H1 (cell line): ENCODE measurements at regions not wholly inside any gene's neighbourhood (a gene's known extent, or its start where the extent isn't known, plus 50 kb on each side); places are given as distances from the start of the nearest gene placed in this dataset.
A peak's percentile ranks its signal among the peaks of the same experiment; 100 is the strongest.

Source experiments
- CTCF ChIA-PET: fragments of 300-600 bp; sonication (Branson Sonifier 250); formaldehyde crosslinking; loops from one replicate; lab custom pipeline; 2021; ENCODE audit not compliant: partially characterized antibody; lab: Charles Lee
- POLR2A ChIA-PET: fragments of 300-600 bp; sonication (Branson Sonifier 250); formaldehyde crosslinking; loops from one replicate; lab custom pipeline; 2021; ENCODE audit warnings: inconsistent platforms; ENCODE audit not compliant: partially characterized antibody; lab: Charles Lee
- DNase-seq, 2 experiments: peaks; one replicate each; pipeline versions ENCODE4 v3.0.0 to v3.0.0-alpha.2; 2010 to 2022; ENCODE audit warnings: low spot score in 2 of 2, low read depth in 1 of 2, mixed read lengths in 1 of 2
- FAIRE-seq: peaks from 2 replicates; lab custom pipeline; 2011; peaks lifted over from hg19 to GRCh38; lab: Jason Lieb, UNC
- H2AFZ ChIP-seq: 2 replicates; pipeline ENCODE4 v1.8.1; 2012; ENCODE audit warnings: low read length, inconsistent platforms
- H2AK5ac ChIP-seq: 2 replicates; pipeline ENCODE4 v1.6.1; 2013; ENCODE audit warnings: low read depth, low read length
- H2BK120ac ChIP-seq: replicated peaks from 2 replicates; pipeline ENCODE3; 2013; ENCODE audit warnings: low read depth, low read length, inconsistent platforms
- H2BK12ac ChIP-seq: 2 replicates; pipeline ENCODE4 v1.6.1; 2013; ENCODE audit warnings: low read depth, low read length
- H2BK15ac ChIP-seq: 2 replicates; pipeline ENCODE4 v1.6.1; 2013; ENCODE audit warnings: low read length
- H2BK20ac ChIP-seq: 2 replicates; pipeline ENCODE4 v1.6.1; 2013; ENCODE audit warnings: low read length
- H2BK5ac ChIP-seq: 2 replicates; pipeline ENCODE4 v1.6.1; 2013; ENCODE audit warnings: low read depth, low read length
- H3K14ac ChIP-seq: 2 replicates; pipeline ENCODE4 v1.6.1; 2013; ENCODE audit warnings: inconsistent platforms; ENCODE audit not compliant: insufficient read length
- H3K18ac ChIP-seq: 2 replicates; pipeline ENCODE4 v1.6.1; 2013; ENCODE audit warnings: low read length; ENCODE audit errors: extremely low read depth
- H3K23ac ChIP-seq: 2 replicates; pipeline ENCODE4 v1.6.1; 2013; ENCODE audit warnings: inconsistent platforms; ENCODE audit not compliant: insufficient read length
- H3K23me2 ChIP-seq: 2 replicates; pipeline ENCODE4 v1.6.1; 2013; ENCODE audit warnings: low read depth, low read length
- H3K27ac ChIP-seq: 2 replicates; pipeline ENCODE4 v1.6.1; 2011; ENCODE audit warnings: low read depth, low read length, inconsistent platforms
- H3K27me3 ChIP-seq, 4 experiments: replicated peaks in 1 of 4; 1 replicate in 1 of 4; 2 replicates in 3 of 4; pipeline versions ENCODE4 v1.6.1 to v1.8.1; 2011 to 2013; ENCODE audit warnings: low read length in 3 of 4, mild to moderate bottlenecking in 3 of 4, inconsistent platforms in 2 of 4, mixed read lengths in 2 of 4, moderate library complexity in 1 of 4; ENCODE audit not compliant: control insufficient read depth in 3 of 4, insufficient read depth in 3 of 4; ENCODE audit errors: extremely low read depth in 1 of 4
- H3K36me3 ChIP-seq, 4 experiments: 2 replicates each; pipeline versions ENCODE4 v1.6.1 to v1.8.1; 2011 to 2013; ENCODE audit warnings: mild to moderate bottlenecking in 4 of 4, low read length in 3 of 4, moderate library complexity in 2 of 4, control low read depth in 1 of 4, inconsistent platforms in 1 of 4; ENCODE audit not compliant: insufficient read depth in 4 of 4, control insufficient read depth in 2 of 4
- H3K4ac ChIP-seq: replicated peaks from 2 replicates; pipeline ENCODE3; 2013; ENCODE audit warnings: low read length, low read depth, mixed read lengths, inconsistent platforms; ENCODE audit not compliant: insufficient read length
- H3K4me1 ChIP-seq, 4 experiments: replicated peaks in 1 of 4; 1 replicate in 1 of 4; 2 replicates in 3 of 4; pipeline versions ENCODE4 v1.6.1 to v1.8.1; 2011 to 2013; ENCODE audit warnings: low read length in 3 of 4, inconsistent platforms in 2 of 4, mixed read lengths in 1 of 4; ENCODE audit not compliant: insufficient read depth in 4 of 4, control insufficient read depth in 3 of 4
- H3K4me2 ChIP-seq, 2 experiments: 2 replicates each; pipeline versions ENCODE4 v1.6.1 to v1.8.1; 2011 to 2013; ENCODE audit warnings: low read depth in 2 of 2, low read length in 2 of 2, control low read depth in 1 of 2, inconsistent platforms in 1 of 2, mild to moderate bottlenecking in 1 of 2; ENCODE audit not compliant: insufficient read depth in 1 of 2
- H3K4me3 ChIP-seq, 4 experiments: fragments of 200-600, 300-600 bp in 1 of 4; sonication (generic), shearing (Covaris generic), sonication (Bioruptor Twin) in 1 of 4; 2 replicates each; pipeline versions ENCODE4 v1.5.1 to v1.8.1; 2011 to 2016; ENCODE audit warnings: low read length in 4 of 4, low read depth in 3 of 4, control low read depth in 2 of 4, inconsistent platforms in 2 of 4, mild to moderate bottlenecking in 2 of 4, mixed read lengths in 1 of 4, moderate library complexity in 1 of 4; ENCODE audit not compliant: insufficient read depth in 2 of 4; ENCODE audit errors: extremely low read depth in 1 of 4
- H3K56ac ChIP-seq: replicated peaks from 2 replicates; pipeline ENCODE3; 2013; ENCODE audit warnings: low read depth, mild to moderate bottlenecking, mixed read lengths, low read length, inconsistent platforms; ENCODE audit not compliant: insufficient read length
- H3K79me1 ChIP-seq: 2 replicates; pipeline ENCODE4 v1.6.1; 2013; ENCODE audit warnings: low read depth, low read length, control low read depth
- H3K79me2 ChIP-seq, 2 experiments: 2 replicates each; pipeline versions ENCODE4 v1.6.1 to v1.8.1; 2012 to 2013; ENCODE audit warnings: low read length in 2 of 2, mild to moderate bottlenecking in 2 of 2, inconsistent platforms in 1 of 2; ENCODE audit not compliant: insufficient read depth in 2 of 2, control insufficient read depth in 1 of 2
- H3K9ac ChIP-seq, 4 experiments: replicated peaks in 1 of 4; 1 replicate in 1 of 4; 2 replicates in 3 of 4; pipeline versions ENCODE4 v1.6.1 to v1.8.1; 2011 to 2013; ENCODE audit warnings: low read depth in 3 of 4, low read length in 3 of 4, control low read depth in 2 of 4, mild to moderate bottlenecking in 2 of 4, moderate library complexity in 2 of 4, inconsistent platforms in 1 of 4; ENCODE audit errors: extremely low read depth in 1 of 4
- H3K9me3 ChIP-seq, 2 experiments: 2 replicates each; pipeline versions ENCODE4 v1.6.1 to v1.8.1; 2012 to 2013; ENCODE audit warnings: mild to moderate bottlenecking in 2 of 2, moderate library complexity in 2 of 2, control low read depth in 1 of 2, inconsistent platforms in 1 of 2, low read depth in 1 of 2, low read length in 1 of 2, mixed read lengths in 1 of 2; ENCODE audit not compliant: insufficient read depth in 2 of 2
- H4K20me1 ChIP-seq, 2 experiments: replicated peaks in 1 of 2; 2 replicates each; pipeline versions ENCODE3 to v1.8.1; 2011 to 2013; ENCODE audit warnings: inconsistent platforms in 2 of 2, low read length in 2 of 2, mild to moderate bottlenecking in 1 of 2; ENCODE audit not compliant: insufficient read depth in 2 of 2, control insufficient read depth in 1 of 2
- H4K5ac ChIP-seq: 2 replicates; pipeline ENCODE4 v1.6.1; 2013; ENCODE audit warnings: low read length, low read depth, mixed read lengths, inconsistent platforms; ENCODE audit not compliant: insufficient read length
- H4K8ac ChIP-seq: 2 replicates; pipeline ENCODE4 v1.8.0; 2013; ENCODE audit warnings: mild to moderate bottlenecking, moderate library complexity, low read length, inconsistent platforms; ENCODE audit not compliant: insufficient read depth; ENCODE audit errors: extremely low read depth
- H4K91ac ChIP-seq: replicated peaks from 2 replicates; pipeline ENCODE3; 2013; ENCODE audit warnings: low read length, mixed read lengths, inconsistent platforms; ENCODE audit not compliant: insufficient read length
- ASH2L ChIP-seq: fragments of 200-600, 300-600 bp; sonication (generic); IDR thresholded peaks from one replicate; pipeline ENCODE4 v1.7.1; 2017; ENCODE audit warnings: low read length
- ATF3 ChIP-seq: IDR thresholded peaks from 2 replicates; pipeline ENCODE4 v1.6.1; 2011; ENCODE audit warnings: low read depth, mild to moderate bottlenecking, low read length; ENCODE audit not compliant: insufficient read depth
- BRCA1 ChIP-seq: IDR thresholded peaks from 2 replicates; pipeline ENCODE4 v1.6.1; 2012; ENCODE audit warnings: low read depth, low read length, improper control_type of control experiment
- CBX5 ChIP-seq: fragments of 300-800, 300-1000 bp; sonication (generic); IDR thresholded peaks from 2 replicates; pipeline ENCODE4 v1.7.1; 2016; ENCODE audit warnings: antibody characterized with exemption, low read length, low read depth
- CBX8 ChIP-seq: fragments of 300-800, 300-1000 bp; sonication (generic); IDR thresholded peaks from 2 replicates; pipeline ENCODE4 v1.7.1; 2016; ENCODE audit warnings: low read depth, low read length, borderline replicate concordance
- E2F6 ChIP-seq: IDR thresholded peaks from 2 replicates; pipeline ENCODE4 v1.6.1; 2012; ENCODE audit warnings: inconsistent platforms
- JUND ChIP-seq: IDR thresholded peaks from 2 replicates; pipeline ENCODE4 v1.6.1; 2011; ENCODE audit warnings: mild to moderate bottlenecking, improper control_type of control experiment, low read length
- MAX ChIP-seq: IDR thresholded peaks from 2 replicates; pipeline ENCODE4 v1.6.1; 2012; ENCODE audit warnings: inconsistent platforms
- RAD21 ChIP-seq, 2 experiments: IDR thresholded peaks in 1 of 2; conservative IDR thresholded peaks in 1 of 2; 2 replicates each; pipeline ENCODE4 v1.6.1; 2011; ENCODE audit warnings: low read depth in 2 of 2, low read length in 2 of 2, improper control_type of control experiment in 1 of 2, inconsistent platforms in 1 of 2, mild to moderate bottlenecking in 1 of 2, moderate library complexity in 1 of 2
- RFX5 ChIP-seq: IDR thresholded peaks from 2 replicates; pipeline ENCODE4 v1.6.1; 2011; ENCODE audit warnings: low read depth, low read length, improper control_type of control experiment, borderline replicate concordance
- SIRT6 ChIP-seq: IDR thresholded peaks from one replicate; pipeline ENCODE4 v1.7.1; 2012; ENCODE audit warnings: low read length, inconsistent platforms
- SIX5 ChIP-seq: IDR thresholded peaks from 2 replicates; pipeline ENCODE4 v1.6.1; 2011; ENCODE audit warnings: mild to moderate bottlenecking, low read depth, low read length
- SP4 ChIP-seq: IDR thresholded peaks from 2 replicates; pipeline ENCODE4 v1.6.1; 2012; ENCODE audit warnings: low read length, inconsistent platforms
- SRF ChIP-seq: IDR thresholded peaks from 2 replicates; pipeline ENCODE4 v1.6.1; 2011; ENCODE audit warnings: mild to moderate bottlenecking, low read depth, low read length, moderate library complexity
- WGBS, 2 experiments: shearing (Covaris generic) in 1 of 2; methylation state at CpG; one replicate each; pipeline versions ENCODE4 v1.1.6 to v1.1.7; 2013 to 2015; ENCODE audit warnings: low lambda C conversion rate in 2 of 2, mixed read lengths in 2 of 2, inconsistent platforms in 1 of 2, low coverage in 1 of 2, missing lambda C conversion rate in 1 of 2; ENCODE audit not compliant: insufficient replicate concordance in 2 of 2, insufficient coverage in 1 of 2, insufficient read length in 1 of 2; ENCODE audit errors: extremely low coverage in 1 of 2, missing lambda C conversion rate in 1 of 2; 5-methylcytosine and 5-hydroxymethylcytosine counted together

- POLR2A ChIA-PET = no interaction called here
- FAIRE-seq (no peak), DNase-seq (no peak)
- Histone ChIP-seq H3K23me2 (no peaks in the 10 kb centered on the region), H2AK5ac (no peak overlapping the region), H2AFZ (no peak overlapping the region), H3K4me2 (no peak overlapping the region), H4K8ac (no peak overlapping the region), H4K5ac (no peak overlapping the region), H2BK12ac (no peak overlapping the region), H3K4me3 (no peak overlapping the region), H4K91ac (peak overlapping the region; percentile 3), H3K27ac (no peak overlapping the region), H3K79me1 (no peaks in the 10 kb centered on the region), H3K9me3 (no peaks in the 10 kb centered on the region; a peak in 1 of 4 replicates), H3K23ac (no peak overlapping the region), H2BK5ac (no peak overlapping the region), H3K36me3 (no peaks in the 10 kb centered on the region), H3K9ac (no peak overlapping the region), H3K4ac (no peak overlapping the region), H3K14ac (no peak overlapping the region), H3K79me2 (no peaks in the 10 kb centered on the region), H2BK15ac (no peak overlapping the region), H3K4me1 (peaks cover 0 to 13% (median 9%) of the 10 kb centered on the region in 4 experiments; a peak in 6 of 7 replicates), H4K20me1 (no peaks in the 10 kb centered on the region), H2BK20ac (no peak overlapping the region), H3K18ac (no peak overlapping the region), H2BK120ac (no peak overlapping the region), H3K56ac (no peak overlapping the region), H3K27me3 (peaks cover 0 to 3% (median 0%) of the 10 kb centered on the region in 4 experiments; a peak in 1 of 7 replicates)
- CTCF ChIA-PET = interaction anchor here (1.1 kb wide), 1 partner anchor 199 kb away, joined by 5 read pairs; no protein-coding TSS in a partner anchor
- 95% methylated on average over 10 of the region's 10 CpGs; no CpG with 5 or more reads in 1 of the 2 experiments for WGBS, 2 experiments
- TF ChIP-seq RAD21 (IDR thresholded peaks at IDR 0.05 in 1 of 2, conservative IDR thresholded peaks at IDR 0.05 in 1 of 2; ENCODE audit: low read depth in 2 of 2, low read length in 2 of 2) (no peak), CBX8 (no peak), RFX5 (no peak), MAX (no peak), E2F6 (no peak), BRCA1 (no peak), SP4 (no peak), SIX5 (no peak), ATF3 (no peak), JUND (no peak), SIRT6 (no peak), CBX5 (no peak), ASH2L (no peak), SRF (no peak)
These were observed 56.4 kb upstream of the RPS6KA2 start for GRCh38 chr6:166683477-166683876.
